ENCODE measurements at regions not wholly inside any gene's neighbourhood (a gene's known extent, or its start where the extent isn't known, plus 50 kb on each side); places are given as distances from the start of the nearest gene placed in this dataset.

- H3K27me3 ChIP-seq (ENCODE audit: insufficient read depth, low read depth, low read length) = peaks cover 15% of the 10 kb centered on the region
- no peak overlapping the region for H3K9ac ChIP-seq (ENCODE audit: low read length)
- no peak overlapping the region for H2AFZ ChIP-seq (ENCODE audit: low read depth, low read length)
- no peaks in the 10 kb centered on the region for H3K79me2 ChIP-seq (replicated peaks; ENCODE audit: insufficient read depth, low read length)
- H3K9me3 ChIP-seq (ENCODE audit: low read length) = no peaks in the 10 kb centered on the region
- H3K27ac ChIP-seq (ENCODE audit: low read length) = no peak overlapping the region
- H3F3A ChIP-seq (ENCODE audit: insufficient read depth, low read length, poor library complexity, severe bottlenecking) = no peaks in the 10 kb centered on the region
- TF ChIP-seq EP300 (conservative IDR thresholded peaks at IDR 0.05; ENCODE audit: poor library complexity, severe bottlenecking) = no peak
- no peak overlapping the region for H3K4me2 ChIP-seq (ENCODE audit: low read length)
- no peaks in the 10 kb centered on the region for H3K9me2 ChIP-seq (ENCODE audit: insufficient read depth, low read length)
- H3K4me3 ChIP-seq (ENCODE audit: low read length) = no peak overlapping the region
- no peaks in the 10 kb centered on the region for H4K20me1 ChIP-seq (ENCODE audit: insufficient read depth)
- H3K36me3 ChIP-seq (ENCODE audit: insufficient read depth, low read length) = no peaks in the 10 kb centered on the region
Measured at GRCh38 chr20:52921340-52921739, 50.8 kb upstream of the TSHZ2 start.

GRCh38 chr20:52918311-52918710, 53.8 kb upstream of the TSHZ2 start:
- Histone ChIP-seq H3K9ac (ENCODE audit: low read length) (no peak overlapping the region), H3K4me3 (ENCODE audit: low read length) (no peak overlapping the region), H3K27me3 (ENCODE audit: insufficient read depth, low read depth, low read length) (no peaks in the 10 kb centered on the region), H3K9me3 (ENCODE audit: low read length) (no peaks in the 10 kb centered on the region), H3F3A (ENCODE audit: insufficient read depth, low read length, poor library complexity, severe bottlenecking) (no peaks in the 10 kb centered on the region), H3K79me2 (replicated peaks; ENCODE audit: insufficient read depth, low read length) (no peaks in the 10 kb centered on the region), H4K20me1 (ENCODE audit: insufficient read depth) (no peaks in the 10 kb centered on the region), H2AFZ (ENCODE audit: low read depth, low read length) (no peak overlapping the region), H3K9me2 (ENCODE audit: insufficient read depth, low read length) (no peaks in the 10 kb centered on the region), H3K27ac (ENCODE audit: low read length) (no peak overlapping the region), H3K4me2 (ENCODE audit: low read length) (no peak overlapping the region), H3K36me3 (ENCODE audit: insufficient read depth, low read length) (no peaks in the 10 kb centered on the region)
- TF ChIP-seq POLR2AphosphoS5 (IDR thresholded peaks at IDR 0.05) = no peak
- TF ChIP-seq EP300 (conservative IDR thresholded peaks at IDR 0.05; ENCODE audit: poor library complexity, severe bottlenecking) = no peak
- no peak for TF ChIP-seq MXI1 (conservative IDR thresholded peaks at IDR 0.05; ENCODE audit: poor library complexity, severe bottlenecking)
- TF ChIP-seq EZH2 (IDR thresholded peaks at IDR 0.05; ENCODE audit: borderline replicate concordance, insufficient read depth, low read length, poor library complexity, severe bottlenecking) = no peak
- TF ChIP-seq SMC3 (conservative IDR thresholded peaks at IDR 0.05; ENCODE audit: poor library complexity) = no peak
- no peak for TF ChIP-seq CTCF (IDR thresholded peaks at IDR 0.05; ENCODE audit: poor library complexity, severe bottlenecking)
- TF ChIP-seq RAD21 (conservative IDR thresholded peaks at IDR 0.05) = no peak
- TF ChIP-seq, protein P1, sequence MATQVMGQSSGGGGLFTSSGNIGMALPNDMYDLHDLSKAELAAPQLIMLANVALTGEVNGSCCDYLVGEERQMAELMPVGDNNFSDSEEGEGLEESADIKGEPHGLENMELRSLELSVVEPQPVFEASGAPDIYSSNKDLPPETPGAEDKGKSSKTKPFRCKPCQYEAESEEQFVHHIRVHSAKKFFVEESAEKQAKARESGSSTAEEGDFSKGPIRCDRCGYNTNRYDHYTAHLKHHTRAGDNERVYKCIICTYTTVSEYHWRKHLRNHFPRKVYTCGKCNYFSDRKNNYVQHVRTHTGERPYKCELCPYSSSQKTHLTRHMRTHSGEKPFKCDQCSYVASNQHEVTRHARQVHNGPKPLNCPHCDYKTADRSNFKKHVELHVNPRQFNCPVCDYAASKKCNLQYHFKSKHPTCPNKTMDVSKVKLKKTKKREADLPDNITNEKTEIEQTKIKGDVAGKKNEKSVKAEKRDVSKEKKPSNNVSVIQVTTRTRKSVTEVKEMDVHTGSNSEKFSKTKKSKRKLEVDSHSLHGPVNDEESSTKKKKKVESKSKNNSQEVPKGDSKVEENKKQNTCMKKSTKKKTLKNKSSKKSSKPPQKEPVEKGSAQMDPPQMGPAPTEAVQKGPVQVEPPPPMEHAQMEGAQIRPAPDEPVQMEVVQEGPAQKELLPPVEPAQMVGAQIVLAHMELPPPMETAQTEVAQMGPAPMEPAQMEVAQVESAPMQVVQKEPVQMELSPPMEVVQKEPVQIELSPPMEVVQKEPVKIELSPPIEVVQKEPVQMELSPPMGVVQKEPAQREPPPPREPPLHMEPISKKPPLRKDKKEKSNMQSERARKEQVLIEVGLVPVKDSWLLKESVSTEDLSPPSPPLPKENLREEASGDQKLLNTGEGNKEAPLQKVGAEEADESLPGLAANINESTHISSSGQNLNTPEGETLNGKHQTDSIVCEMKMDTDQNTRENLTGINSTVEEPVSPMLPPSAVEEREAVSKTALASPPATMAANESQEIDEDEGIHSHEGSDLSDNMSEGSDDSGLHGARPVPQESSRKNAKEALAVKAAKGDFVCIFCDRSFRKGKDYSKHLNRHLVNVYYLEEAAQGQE (IDR thresholded peaks at IDR 0.05; ENCODE audit: borderline replicate concordance) = no peak
- no peak for TF ChIP-seq TAF1 (IDR thresholded peaks at IDR 0.05; ENCODE audit: low read depth)

GRCh38 chr20:52915564-52915963, 56.6 kb upstream of the TSHZ2 start:
- no peaks in the 10 kb centered on the region for H3K79me2 ChIP-seq (replicated peaks; ENCODE audit: insufficient read depth, low read length)
- no peak overlapping the region for H3K4me3 ChIP-seq (ENCODE audit: low read length)
- no peak overlapping the region for H3K27ac ChIP-seq (ENCODE audit: low read length)
- H3F3A ChIP-seq (ENCODE audit: insufficient read depth, low read length, poor library complexity, severe bottlenecking) = no peaks in the 10 kb centered on the region
- no peak overlapping the region for H3K4me2 ChIP-seq (ENCODE audit: low read length)
- no peak overlapping the region for H3K9ac ChIP-seq (ENCODE audit: low read length)
- no peaks in the 10 kb centered on the region for H3K9me2 ChIP-seq (ENCODE audit: insufficient read depth, low read length)
- no peak overlapping the region for H2AFZ ChIP-seq (ENCODE audit: low read depth, low read length)
- H3K36me3 ChIP-seq (ENCODE audit: insufficient read depth, low read length) = no peaks in the 10 kb centered on the region
- no peaks in the 10 kb centered on the region for H3K9me3 ChIP-seq (ENCODE audit: low read length)
- no peaks in the 10 kb centered on the region for H4K20me1 ChIP-seq (ENCODE audit: insufficient read depth)
- no peaks in the 10 kb centered on the region for H3K27me3 ChIP-seq (ENCODE audit: insufficient read depth, low read depth, low read length)
- TF ChIP-seq TAF1 (IDR thresholded peaks at IDR 0.05; ENCODE audit: low read depth) = no peak
- no peak for TF ChIP-seq RAD21 (conservative IDR thresholded peaks at IDR 0.05)
- no peak for TF ChIP-seq CTCF (IDR thresholded peaks at IDR 0.05; ENCODE audit: poor library complexity, severe bottlenecking)
- TF ChIP-seq EZH2 (IDR thresholded peaks at IDR 0.05; ENCODE audit: borderline replicate concordance, insufficient read depth, low read length, poor library complexity, severe bottlenecking) = no peak
- TF ChIP-seq, protein P1 (IDR thresholded peaks at IDR 0.05; ENCODE audit: borderline replicate concordance) = no peak
- no peak for TF ChIP-seq POLR2AphosphoS5 (IDR thresholded peaks at IDR 0.05)
- TF ChIP-seq MXI1 (conservative IDR thresholded peaks at IDR 0.05; ENCODE audit: poor library complexity, severe bottlenecking) = no peak
- TF ChIP-seq EP300 (conservative IDR thresholded peaks at IDR 0.05; ENCODE audit: poor library complexity, severe bottlenecking) = no peak
- TF ChIP-seq SMC3 (conservative IDR thresholded peaks at IDR 0.05; ENCODE audit: poor library complexity) = no peak
